OCI-LY1 (cell line): ENCODE measurements at regions not wholly inside any gene's neighbourhood (a gene's known extent, or its start where the extent isn't known, plus 50 kb on each side); places are given as distances from the start of the nearest gene placed in this dataset.

Experiments used
- CTCF ChIP-seq: fragments of 200-600 bp; sonication (generic), shearing (Covaris generic); IDR thresholded peaks from 2 replicates; pipeline ENCODE4 v1.5.1; 2017; ENCODE audit warnings: mild to moderate bottlenecking, antibody characterized with exemption, low read length, moderate library complexity, mixed read lengths
- EZH2 ChIP-seq: fragments of 200-600 bp; sonication (generic), shearing (Covaris generic); IDR thresholded peaks from 2 replicates; pipeline ENCODE4 v1.8.0; 2017; ENCODE audit warnings: borderline replicate concordance, mixed run types, mild to moderate bottlenecking, antibody characterized with exemption, low read length, moderate library complexity, mixed read lengths

- TF ChIP-seq CTCF (no peak), EZH2 (no peak)
Measured at GRCh38 chr7:131014906-131015656, 281.1 kb upstream of the KLF14 start.
